ENCODE measurements at regions not wholly inside any gene's neighbourhood (a gene's known extent, or its start where the extent isn't known, plus 50 kb on each side); places are given as distances from the start of the nearest gene placed in this dataset.
A peak's percentile ranks its signal among the peaks of the same experiment; 100 is the strongest.

DNA sequence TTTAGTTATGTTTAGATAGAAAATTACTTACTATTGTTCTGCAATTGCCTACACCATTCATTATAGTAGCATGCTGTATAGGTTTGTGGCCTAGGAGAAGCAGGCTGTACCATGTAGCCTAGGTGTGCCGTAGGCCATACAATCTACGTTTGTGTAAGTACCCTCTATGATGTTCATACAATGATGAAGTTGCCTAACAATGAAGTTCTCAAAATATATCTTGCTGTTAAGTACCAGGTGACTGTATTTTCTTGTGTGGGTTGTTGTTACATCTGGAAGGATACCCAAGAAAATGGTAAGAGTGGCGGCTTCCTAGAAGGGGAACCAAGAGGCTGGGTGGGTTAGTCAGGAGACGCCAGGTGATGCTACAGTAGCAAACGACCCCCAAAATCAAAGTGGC is 88.3 kb upstream of the FOXF1 start:
- Mint-ChIP-seq H3K36me3 (no peaks in the 10 kb centered on the region), H3K4me1 (no peaks in the 10 kb centered on the region), H3K27me3 (peaks cover 0 to 14% (median 0%) of the 10 kb centered on the region in 3 donors), H3K27ac (no peak overlapping the region), H3K4me3 (peak overlapping the region in 1 of 8 donors; percentile 6), H3K9me3 (peaks cover 0 to 36% (median 13%) of the 10 kb centered on the region in 7 donors)
- DNase-seq, result no peak
- no peak for ATAC-seq (ENCODE audit: low read depth in 2 of 2)

DNA sequence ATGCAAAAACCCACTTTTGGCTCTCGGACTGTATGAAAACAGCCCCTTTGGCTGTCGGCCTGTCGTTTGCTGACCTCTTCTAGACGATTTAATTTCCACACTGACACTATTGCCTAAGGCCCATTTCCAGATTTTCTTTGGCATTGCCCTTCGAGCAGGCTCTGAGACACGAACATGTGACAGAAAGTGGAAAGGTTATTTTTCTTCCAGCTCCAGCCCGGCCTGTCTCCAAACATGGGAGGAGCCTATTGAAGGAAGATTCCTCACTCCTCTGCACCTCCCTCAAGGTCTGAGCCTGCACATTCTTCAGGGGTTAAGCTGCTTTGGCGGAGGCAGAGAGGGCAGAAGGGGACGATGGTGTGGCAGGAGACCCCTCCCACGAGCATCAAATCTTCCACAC is 85.9 kb upstream of the FOXF1 start:
- no peak for DNase-seq
- H3K4me3 Mint-ChIP-seq, result no peak overlapping the region
- no peak overlapping the region for H3K27ac Mint-ChIP-seq

DNA sequence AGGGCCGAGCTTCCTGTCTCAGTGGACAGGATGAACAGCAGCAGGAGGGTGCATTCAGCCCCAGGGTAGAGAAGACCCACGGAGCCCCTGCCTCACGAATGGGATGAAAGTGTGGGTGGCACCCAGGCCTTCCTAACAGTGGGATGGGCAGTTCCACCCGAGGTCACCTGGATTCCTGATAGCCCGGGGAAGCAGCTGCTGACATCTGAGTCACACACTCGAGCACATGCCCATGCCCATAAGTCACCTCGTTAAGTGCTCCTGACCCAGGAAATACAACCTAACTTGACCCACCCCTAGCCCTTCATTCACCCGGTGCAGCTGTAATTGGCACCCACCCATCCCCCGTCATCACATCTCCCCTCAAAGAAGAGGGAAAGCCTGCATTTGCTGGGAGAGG is 85.3 kb upstream of the FOXF1 start:
- H3K27ac Mint-ChIP-seq, result no peak overlapping the region
- no peak overlapping the region for H3K4me3 Mint-ChIP-seq
- peaks cover 5 to 22% (median 9%) of the 10 kb centered on the region in 3 donors for H3K27me3 Mint-ChIP-seq
- ATAC-seq (ENCODE audit: low read depth in 2 of 2), result no peak
- H3K9me3 Mint-ChIP-seq, result peaks cover 0 to 29% (median 14%) of the 10 kb centered on the region in 7 donors
- H3K4me1 Mint-ChIP-seq, result no peaks in the 10 kb centered on the region
- no peak for DNase-seq
- no peaks in the 10 kb centered on the region for H3K36me3 Mint-ChIP-seq

More for the DNA sequence above, 85.9 kb upstream of the FOXF1 start:
- Mint-ChIP-seq H3K27me3 (peaks cover 5 to 22% (median 9%) of the 10 kb centered on the region in 3 donors), H3K36me3 (no peaks in the 10 kb centered on the region), H3K9me3 (peaks cover 0 to 29% (median 14%) of the 10 kb centered on the region in 7 donors), H3K4me1 (no peaks in the 10 kb centered on the region)
- ATAC-seq (ENCODE audit: low read depth in 2 of 2), result no peak

DNA sequence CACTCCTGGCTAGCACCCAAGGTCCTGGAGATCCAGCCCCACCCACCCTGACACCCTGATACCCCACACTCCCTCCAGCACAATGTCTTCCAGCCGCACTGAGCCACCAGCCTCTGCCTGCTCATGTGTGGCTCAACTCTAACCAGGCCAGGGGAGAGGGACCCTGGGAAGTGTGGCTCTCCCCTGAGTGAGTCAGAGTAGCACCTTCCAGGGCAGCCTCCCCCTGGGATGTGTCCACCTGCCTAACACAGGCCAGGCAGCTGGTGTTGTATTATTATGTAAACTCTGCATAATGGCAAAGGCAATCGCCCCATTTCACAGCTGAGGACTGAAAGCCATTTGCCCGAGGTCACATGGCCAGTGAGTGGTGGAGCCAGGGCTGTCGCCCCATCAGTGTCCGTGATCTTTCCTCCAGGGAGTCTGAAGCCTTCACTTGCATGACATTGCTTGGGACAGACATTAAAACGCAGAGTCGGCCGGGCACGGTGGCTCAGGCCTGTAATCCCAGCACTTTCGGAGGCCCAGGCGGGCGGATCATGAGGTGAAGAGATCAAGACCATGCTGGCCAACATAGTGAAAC is 84.2 kb upstream of the FOXF1 start:
- no peaks in the 10 kb centered on the region for H3K4me1 Mint-ChIP-seq
- H3K9me3 Mint-ChIP-seq, result peaks cover 0 to 23% (median 13%) of the 10 kb centered on the region in 7 donors
- DNase-seq (no peak), ATAC-seq (ENCODE audit: low read depth in 2 of 2) (no peak)
- no peaks in the 10 kb centered on the region for H3K36me3 Mint-ChIP-seq
- H3K27ac Mint-ChIP-seq, result no peak overlapping the region
- no peak overlapping the region for H3K4me3 Mint-ChIP-seq
- H3K27me3 Mint-ChIP-seq, result peaks cover 9 to 22% (median 9%) of the 10 kb centered on the region in 3 donors

DNA sequence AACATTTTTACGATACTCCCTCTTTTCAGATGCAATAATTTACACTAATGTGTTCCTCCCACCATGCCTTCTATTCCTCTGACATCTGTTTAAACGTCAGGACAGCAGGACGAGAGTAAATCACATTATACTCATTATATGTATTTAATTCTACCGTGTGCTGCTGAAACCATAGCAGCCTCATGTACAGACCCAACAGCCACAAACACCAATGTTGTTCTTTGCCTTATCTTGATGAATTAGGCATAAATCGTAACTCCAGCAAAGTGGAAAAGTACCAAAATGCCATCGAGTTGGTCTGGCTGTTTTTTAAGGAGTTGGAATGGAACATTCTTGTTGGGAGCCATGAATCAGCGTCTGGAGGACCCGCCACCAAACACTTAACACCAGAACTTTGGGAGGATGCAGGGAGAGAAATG is 82.9 kb upstream of the FOXF1 start:
- Mint-ChIP-seq H3K4me1 (no peaks in the 10 kb centered on the region), H3K27me3 (peaks cover 9 to 27% (median 13%) of the 10 kb centered on the region in 3 donors), H3K4me3 (no peak overlapping the region), H3K9me3 (peaks cover 0 to 10% (median 3%) of the 10 kb centered on the region in 7 donors), H3K27ac (no peak overlapping the region), H3K36me3 (no peaks in the 10 kb centered on the region)
- ATAC-seq (ENCODE audit: low read depth in 2 of 2) (no peak), DNase-seq (no peak)

DNA sequence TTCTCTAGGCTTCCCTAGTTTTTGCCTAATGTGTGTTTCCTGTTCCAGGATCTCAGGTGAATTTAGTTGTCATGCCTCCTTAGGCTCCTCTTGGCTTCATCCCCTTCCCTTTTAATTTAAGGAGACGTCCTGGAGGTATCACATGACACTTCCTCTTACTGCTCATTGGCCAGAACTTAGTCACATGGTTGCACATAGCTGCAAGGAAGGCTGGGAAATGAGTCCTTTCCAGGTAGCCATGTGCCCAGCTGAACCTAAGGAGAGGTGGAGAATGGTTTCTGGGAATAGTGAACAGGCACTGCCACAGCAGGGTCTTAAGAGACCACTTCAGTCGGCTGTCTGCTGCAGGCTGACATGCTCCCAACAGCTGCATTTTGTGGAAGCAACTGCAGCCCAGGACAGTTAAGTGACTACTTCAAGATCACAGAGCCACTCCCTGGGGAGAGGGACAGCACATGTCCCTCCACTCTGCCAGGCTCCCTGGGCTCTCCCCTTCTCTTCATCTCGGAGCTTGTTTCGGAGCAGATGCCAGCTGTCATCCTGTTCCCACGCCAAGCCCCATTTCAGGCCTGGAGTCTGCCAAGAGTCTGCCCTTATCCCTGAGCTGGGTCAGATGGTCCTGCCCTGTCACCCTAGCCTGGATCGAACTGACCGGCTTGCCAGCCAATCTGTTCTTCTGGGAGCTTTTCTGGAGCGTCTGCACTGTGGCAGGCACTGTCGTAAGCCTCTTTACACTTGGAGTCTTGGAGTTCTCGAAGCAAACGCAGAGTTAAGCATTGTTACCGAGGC is 81.4 kb upstream of the FOXF1 start:
- Mint-ChIP-seq H3K9me3 (peaks cover 0 to 2% (median 0%) of the 10 kb centered on the region in 7 donors), H3K27me3 (peaks cover 13 to 27% (median 19%) of the 10 kb centered on the region in 3 donors), H3K4me1 (no peaks in the 10 kb centered on the region), H3K4me3 (no peak overlapping the region), H3K36me3 (no peaks in the 10 kb centered on the region), H3K27ac (no peak overlapping the region)
- DNase-seq (no peak), ATAC-seq (ENCODE audit: low read depth in 2 of 2) (no peak)

DNA sequence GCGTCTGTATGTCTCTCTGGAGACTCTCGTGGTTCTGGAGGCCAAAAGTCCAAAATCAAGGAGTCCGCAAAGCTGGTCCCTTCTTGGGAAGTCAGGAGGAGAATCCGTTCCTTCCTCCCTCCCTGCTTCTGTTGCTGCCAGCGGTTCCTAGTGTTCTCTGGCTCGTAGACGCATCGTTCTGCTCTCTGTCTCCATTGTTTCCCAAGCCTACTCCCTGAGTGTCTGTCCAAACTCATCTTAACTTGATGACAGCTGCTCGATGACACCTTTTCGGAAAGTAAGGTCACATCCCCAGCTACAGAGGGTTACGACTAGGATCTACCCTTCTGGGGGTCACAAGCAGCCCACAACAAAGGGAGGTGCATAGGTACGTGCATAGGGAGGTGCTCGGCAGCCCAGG is 80.7 kb upstream of the FOXF1 start:
- Mint-ChIP-seq H3K27ac (no peak overlapping the region), H3K9me3 (peaks cover 0 to 2% (median 0%) of the 10 kb centered on the region in 7 donors), H3K36me3 (no peaks in the 10 kb centered on the region), H3K27me3 (peaks cover 13 to 27% (median 19%) of the 10 kb centered on the region in 3 donors), H3K4me3 (no peak overlapping the region), H3K4me1 (no peaks in the 10 kb centered on the region)
- ATAC-seq (ENCODE audit: low read depth in 2 of 2) (no peak), DNase-seq (no peak)

DNA sequence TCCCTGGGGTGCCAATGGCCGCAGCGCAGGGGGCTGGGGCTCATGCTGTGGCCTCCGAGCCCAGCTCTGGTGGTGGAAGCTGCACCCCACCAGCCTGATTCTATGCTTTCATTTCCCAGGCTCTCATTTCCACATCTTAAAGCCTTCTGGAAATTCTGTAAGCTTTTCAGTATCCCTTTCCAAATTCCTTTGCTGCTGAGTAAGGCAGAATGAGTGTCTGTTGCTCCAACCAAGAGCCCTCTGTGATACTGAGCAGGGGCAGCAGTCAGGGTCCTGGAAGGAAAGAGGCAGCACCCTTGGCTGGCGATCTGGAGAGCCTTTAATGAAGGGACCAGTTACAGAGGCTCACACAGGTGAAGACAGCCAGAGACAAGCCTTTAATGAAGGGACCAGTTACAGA is 79.5 kb upstream of the FOXF1 start:
- H3K4me1 Mint-ChIP-seq, result no peaks in the 10 kb centered on the region
- H3K9me3 Mint-ChIP-seq, result peaks cover 0 to 2% (median 0%) of the 10 kb centered on the region in 7 donors
- H3K36me3 Mint-ChIP-seq, result no peaks in the 10 kb centered on the region
- no peak overlapping the region for H3K4me3 Mint-ChIP-seq
- DNase-seq (no peak), ATAC-seq (ENCODE audit: low read depth in 2 of 2) (no peak)
- H3K27ac Mint-ChIP-seq, result no peak overlapping the region
- peaks cover 13 to 19% (median 18%) of the 10 kb centered on the region in 3 donors for H3K27me3 Mint-ChIP-seq

DNA sequence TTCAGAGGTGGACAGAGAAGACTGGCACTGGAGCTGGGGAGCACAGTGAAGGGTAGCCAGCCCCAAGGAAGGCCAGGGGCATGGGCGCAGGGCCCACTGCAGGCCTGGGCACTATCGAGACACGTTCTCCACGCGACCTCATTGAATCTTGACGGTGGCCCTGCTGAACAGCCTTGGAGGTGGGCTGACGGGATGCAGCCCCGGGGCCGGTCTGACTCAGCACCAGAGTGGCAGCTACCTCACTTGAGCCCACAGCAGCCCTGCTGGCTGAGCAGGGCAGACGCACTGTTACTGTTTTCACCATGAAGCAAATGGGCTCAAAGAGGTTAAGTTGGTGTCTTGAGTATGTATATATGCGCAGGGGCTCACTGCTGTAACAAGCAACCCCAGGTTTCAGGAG is 78.8 kb upstream of the FOXF1 start:
- ATAC-seq (ENCODE audit: low read depth in 2 of 2), result no peak

DNA sequence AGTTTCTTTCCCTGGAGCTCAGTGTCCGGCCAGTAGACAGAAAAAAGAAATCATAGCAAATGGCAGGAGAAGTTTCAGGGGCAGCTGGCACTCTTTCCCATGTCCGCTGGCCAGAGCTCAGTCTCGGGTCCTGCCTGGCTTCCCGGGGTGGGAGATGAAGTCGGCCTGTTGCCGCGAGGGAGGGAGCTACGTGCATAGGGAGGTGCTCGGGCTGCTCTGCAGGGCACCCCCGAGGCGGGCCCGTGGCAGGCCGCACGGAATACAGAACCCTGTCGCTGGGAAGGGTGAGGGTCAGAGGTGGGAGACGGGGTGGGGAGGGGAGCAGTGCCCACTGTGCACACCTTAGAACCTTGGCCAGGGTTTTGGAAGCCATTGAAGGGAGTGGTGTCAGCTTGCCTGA is 78.3 kb upstream of the FOXF1 start:
- H3K36me3 Mint-ChIP-seq, result no peaks in the 10 kb centered on the region
- no peak overlapping the region for H3K4me3 Mint-ChIP-seq
- H3K9me3 Mint-ChIP-seq, result peaks cover 0 to 2% (median 0%) of the 10 kb centered on the region in 7 donors
- ATAC-seq (ENCODE audit: low read depth in 2 of 2) (no peak), DNase-seq (no peak)
- H3K27me3 Mint-ChIP-seq, result peaks cover 13 to 19% (median 15%) of the 10 kb centered on the region in 3 donors
- no peak overlapping the region for H3K27ac Mint-ChIP-seq
- no peaks in the 10 kb centered on the region for H3K4me1 Mint-ChIP-seq

More for the DNA sequence above, 78.8 kb upstream of the FOXF1 start:
- Mint-ChIP-seq H3K4me3 (no peak overlapping the region), H3K27ac (no peak overlapping the region), H3K36me3 (no peaks in the 10 kb centered on the region), H3K9me3 (peaks cover 0 to 2% (median 0%) of the 10 kb centered on the region in 7 donors), H3K4me1 (no peaks in the 10 kb centered on the region), H3K27me3 (peaks cover 13 to 19% (median 13%) of the 10 kb centered on the region in 3 donors)
- no peak for DNase-seq

DNA sequence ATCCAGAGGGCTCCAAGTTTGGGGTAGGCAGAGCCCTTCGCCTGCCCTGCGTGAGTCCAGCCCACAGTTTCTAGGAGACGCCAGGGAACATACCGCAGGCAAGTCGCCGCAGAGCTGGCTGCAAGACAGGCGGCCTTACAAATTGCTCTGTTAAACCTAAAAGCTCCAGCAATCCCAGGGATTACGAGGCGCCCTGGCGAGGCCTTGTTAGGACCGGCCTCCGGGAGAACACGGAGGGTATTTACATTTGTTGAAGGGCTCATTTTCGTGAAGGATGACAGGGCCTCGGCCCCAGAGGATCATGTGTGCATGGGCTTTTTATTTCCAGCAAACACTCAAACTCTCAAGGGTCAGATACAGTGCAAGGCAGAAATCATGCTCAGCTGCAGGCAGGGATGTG is 77.6 kb upstream of the FOXF1 start:
- Mint-ChIP-seq H3K27me3 (peaks cover 13 to 21% (median 19%) of the 10 kb centered on the region in 3 donors), H3K4me1 (no peaks in the 10 kb centered on the region), H3K9me3 (peaks cover 0 to 4% (median 0%) of the 10 kb centered on the region in 7 donors), H3K27ac (no peak overlapping the region), H3K4me3 (no peak overlapping the region), H3K36me3 (no peaks in the 10 kb centered on the region)
- DNase-seq, result no peak
- ATAC-seq (ENCODE audit: low read depth in 2 of 2), result no peak

DNA sequence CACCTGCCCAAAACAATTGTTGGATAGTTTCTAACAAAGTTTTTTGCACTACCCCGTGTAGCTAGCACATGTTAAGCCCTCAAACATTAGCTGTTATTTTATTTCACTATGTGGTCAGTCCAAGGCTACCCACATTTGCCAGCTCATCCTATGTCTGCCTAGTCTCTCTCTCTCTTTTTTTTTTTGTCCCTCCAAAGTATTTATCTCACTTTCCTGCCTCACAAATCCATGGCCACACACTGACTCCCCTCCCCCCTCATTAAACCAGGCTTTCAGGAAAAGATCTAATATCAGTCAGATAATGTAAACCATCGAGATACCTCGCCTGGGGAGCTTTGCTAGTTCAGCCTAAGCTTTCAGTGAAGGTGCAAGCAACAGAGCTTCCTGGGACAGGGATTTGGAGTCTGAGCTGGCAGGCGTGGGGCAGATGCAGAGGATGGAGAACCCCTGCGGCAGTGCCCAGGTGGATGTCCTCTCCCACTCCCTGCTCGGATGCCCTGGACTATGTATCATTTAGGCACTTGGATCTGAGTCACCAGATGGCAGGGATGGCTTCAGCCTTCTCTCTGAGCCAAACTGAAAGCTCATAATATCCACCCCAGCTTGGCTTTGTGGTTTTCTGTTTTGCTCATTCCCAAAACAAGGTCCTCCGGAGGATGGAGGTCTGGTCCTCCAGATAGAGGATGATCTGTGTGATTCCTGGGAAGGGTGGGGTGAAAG is 73.7 kb upstream of the FOXF1 start:
- H3K9me3 Mint-ChIP-seq, result peaks cover 0 to 5% (median 0%) of the 10 kb centered on the region in 7 donors

DNA sequence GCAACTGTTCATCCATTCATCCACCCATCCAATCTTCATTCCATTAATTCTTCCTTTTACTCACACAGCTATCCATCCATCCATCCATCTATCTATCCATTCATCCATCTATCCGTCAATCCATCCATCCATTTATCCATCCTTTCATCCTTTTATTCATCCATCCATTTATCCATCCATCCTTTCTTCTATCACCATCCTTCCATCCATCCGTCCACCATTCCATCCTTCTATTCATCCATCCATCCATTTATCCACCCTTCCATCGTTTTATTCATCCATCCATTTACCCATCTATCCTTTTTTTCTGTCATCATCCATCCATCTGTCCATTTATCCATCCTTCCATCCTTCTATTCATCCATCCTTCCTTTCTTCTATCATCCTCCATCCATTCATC is 73.0 kb upstream of the FOXF1 start:
- Mint-ChIP-seq H3K4me3 (no peak overlapping the region), H3K36me3 (no peaks in the 10 kb centered on the region), H3K27ac (no peak overlapping the region), H3K4me1 (no peaks in the 10 kb centered on the region), H3K9me3 (peaks cover 0 to 5% (median 0%) of the 10 kb centered on the region in 7 donors), H3K27me3 (peaks cover 11 to 27% (median 15%) of the 10 kb centered on the region in 3 donors)
- ATAC-seq (ENCODE audit: low read depth in 2 of 2) (no peak), DNase-seq (no peak)

More for the DNA sequence above, 73.7 kb upstream of the FOXF1 start:
- ATAC-seq (ENCODE audit: low read depth in 2 of 2), result no peak
- Mint-ChIP-seq H3K36me3 (no peaks in the 10 kb centered on the region), H3K27ac (no peak overlapping the region), H3K4me3 (no peak overlapping the region), H3K27me3 (peaks cover 11 to 27% (median 15%) of the 10 kb centered on the region in 3 donors), H3K4me1 (no peaks in the 10 kb centered on the region)
- no peak for DNase-seq

Measured in naive B cell (primary cell).